Common myeloid progenitor, CD34-positive (primary cell): ENCODE measurements at regions not wholly inside any gene's neighbourhood (a gene's known extent, or its start where the extent isn't known, plus 50 kb on each side); places are given as distances from the start of the nearest gene placed in this dataset.

ENCODE experiments used
- CTCF ChIA-PET: fragments of 350-600 bp; sonication (Branson Sonifier 250); formaldehyde crosslinking; loops from one replicate; lab custom pipeline; 2021; ENCODE audit warnings: antibody characterized with exemption; lab: Charles Lee
- POLR2A ChIA-PET: fragments of 350-600 bp; sonication (Branson Sonifier 250); formaldehyde crosslinking; loops from one replicate; lab custom pipeline; 2021; ENCODE audit warnings: antibody characterized with exemption; lab: Charles Lee
- DNase-seq, 3 donors: peaks; one replicate each; pipeline versions ENCODE4 v3.0.0 to v3.0.0-alpha.2; 2013
- H3K27ac ChIP-seq, 2 experiments: 1 replicate in 1 of 2; 2 replicates in 1 of 2; pipeline ENCODE4 v1.7.0; 2013; ENCODE audit warnings: inconsistent platforms in 2 of 2, low read length in 2 of 2, mild to moderate bottlenecking in 2 of 2, low read depth in 1 of 2, moderate library complexity in 1 of 2; ENCODE audit not compliant: severe bottlenecking in 2 of 2, insufficient read depth in 1 of 2, poor library complexity in 1 of 2
- H3K27me3 ChIP-seq, 5 experiments: replicated peaks in 2 of 5; 1 replicate in 3 of 5; 2 replicates in 2 of 5; pipeline versions ENCODE4 v1.6.1 to v1.7.0; 2013; ENCODE audit warnings: low read length in 4 of 5, mild to moderate bottlenecking in 2 of 5, moderate library complexity in 2 of 5, inconsistent platforms in 1 of 5; ENCODE audit not compliant: insufficient read depth in 5 of 5, control insufficient read depth in 4 of 5
- H3K36me3 ChIP-seq, 4 experiments: 1 replicate in 2 of 4; 2 replicates in 2 of 4; pipeline versions ENCODE4 v1.6.1 to v1.7.0; 2013; ENCODE audit warnings: low read length in 3 of 4, control low read depth in 1 of 4, mild to moderate bottlenecking in 1 of 4; ENCODE audit not compliant: control insufficient read depth in 4 of 4, insufficient read depth in 4 of 4
- H3K4me1 ChIP-seq, 4 experiments: 1 replicate in 3 of 4; 2 replicates in 1 of 4; pipeline versions ENCODE4 v1.6.1 to v1.7.1; 2013; ENCODE audit warnings: low read length in 3 of 4, mild to moderate bottlenecking in 3 of 4, control low read depth in 1 of 4, inconsistent platforms in 1 of 4, moderate library complexity in 1 of 4; ENCODE audit not compliant: control insufficient read depth in 4 of 4, insufficient read depth in 4 of 4; ENCODE audit errors: control extremely low read depth in 1 of 4
- H3K4me3 ChIP-seq, 7 experiments: 1 replicate in 4 of 7; 2 replicates in 3 of 7; pipeline versions ENCODE4 v1.5.1 to v1.7.0; 2013; ENCODE audit warnings: mild to moderate bottlenecking in 7 of 7, low read length in 6 of 7, moderate library complexity in 6 of 7, inconsistent platforms in 2 of 7, low read depth in 2 of 7, control low read depth in 1 of 7; ENCODE audit not compliant: insufficient read depth in 4 of 7, control insufficient read depth in 1 of 7; ENCODE audit errors: extremely low read depth in 1 of 7
- H3K9me3 ChIP-seq, 5 experiments: 1 replicate in 4 of 5; 2 replicates in 1 of 5; pipeline versions ENCODE4 v1.6.1 to v1.7.1; 2013; ENCODE audit warnings: low read length in 4 of 5, mild to moderate bottlenecking in 2 of 5, inconsistent platforms in 1 of 5, low read depth in 1 of 5, moderate library complexity in 1 of 5; ENCODE audit not compliant: control insufficient read depth in 4 of 5, insufficient read depth in 2 of 5; ENCODE audit errors: control extremely low read depth in 1 of 5
- WGBS: methylation state at CpG from one replicate; pipeline ENCODE4 v1.1.5; 2013; ENCODE audit not compliant: insufficient coverage; 5-methylcytosine and 5-hydroxymethylcytosine counted together

DNA sequence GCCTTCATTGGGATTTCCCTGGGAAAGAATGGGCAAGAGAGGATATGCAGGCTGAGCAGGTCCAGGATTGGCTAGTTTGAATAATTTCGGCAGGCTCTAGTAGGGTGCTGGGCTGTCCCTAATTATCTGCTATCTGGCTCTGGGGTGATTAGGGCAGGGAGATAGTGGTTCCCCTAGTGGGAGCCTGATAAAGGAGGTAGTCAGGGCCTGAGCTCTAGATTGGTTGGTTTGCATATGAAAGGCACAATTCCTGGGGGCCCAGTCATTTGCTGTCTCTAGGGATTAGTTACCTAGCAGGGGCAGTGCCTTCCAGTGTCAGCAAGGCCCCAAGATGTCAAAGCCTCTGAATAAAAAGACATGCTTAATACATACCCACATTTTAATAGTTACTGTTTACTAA is 690.1 kb upstream of the KLHL29 start:
- no peak for DNase-seq
- POLR2A ChIA-PET, result no interaction called here
- no peaks in the 10 kb centered on the region for H3K36me3 ChIP-seq
- no peak overlapping the region for H3K4me3 ChIP-seq
- H3K27me3 ChIP-seq, result no peaks in the 10 kb centered on the region
- H3K4me1 ChIP-seq, result no peaks in the 10 kb centered on the region
- H3K9me3 ChIP-seq, result no peaks in the 10 kb centered on the region
- CTCF ChIA-PET, result interaction anchor here (0.6 kb wide), 1 partner anchor 172 kb away, joined by 3 read pairs; no protein-coding TSS in a partner anchor
- H3K27ac ChIP-seq, result no peak overlapping the region
- WGBS, result 54% methylated on average over 1 of the region's 1 CpG

- 87% methylated on average over 2 of the region's 4 CpGs for WGBS
- no peak for DNase-seq
- Histone ChIP-seq H3K27ac (no peak overlapping the region), H3K27me3 (no peaks in the 10 kb centered on the region), H3K4me3 (no peak overlapping the region), H3K9me3 (no peaks in the 10 kb centered on the region), H3K36me3 (no peaks in the 10 kb centered on the region), H3K4me1 (no peaks in the 10 kb centered on the region)
- POLR2A ChIA-PET, result no interaction called here
- CTCF ChIA-PET, result no interaction called here
Measured at GRCh38 chr2:22697054-22697788, 687.8 kb upstream of the KLHL29 start.

DNA sequence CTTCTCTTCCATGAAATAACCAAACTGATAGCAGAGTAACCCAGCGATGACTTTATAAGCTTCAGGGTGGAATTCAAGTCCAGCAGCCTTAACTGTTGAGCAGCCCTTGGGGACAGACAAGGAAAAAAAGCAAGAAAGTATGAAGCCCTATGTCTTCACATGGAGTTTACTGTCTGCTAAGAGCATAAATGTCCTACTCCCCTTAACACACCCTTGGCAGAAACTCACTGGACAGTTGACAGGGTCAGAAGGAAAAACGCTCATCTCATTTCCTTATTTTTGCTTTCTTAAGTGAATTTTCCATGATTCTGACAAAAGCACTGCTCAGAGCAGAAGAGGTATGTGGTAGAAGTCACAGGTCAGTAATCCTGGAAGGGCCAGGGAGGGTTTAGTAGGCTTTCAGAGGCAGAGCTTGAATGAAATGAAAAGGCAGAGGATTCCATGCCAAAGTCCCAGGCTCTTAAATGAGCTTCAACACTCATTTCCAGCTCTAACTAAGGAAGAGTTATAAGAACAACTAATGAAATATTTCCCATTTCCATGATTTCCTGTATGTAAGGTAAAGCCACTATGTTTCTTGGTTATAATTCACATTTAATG is 683.3 kb upstream of the KLHL29 start:
- ChIA-PET CTCF (no interaction called here), POLR2A (no interaction called here)
- Histone ChIP-seq H3K9me3 (no peaks in the 10 kb centered on the region), H3K4me1 (no peaks in the 10 kb centered on the region), H3K4me3 (no peak overlapping the region), H3K27me3 (no peaks in the 10 kb centered on the region), H3K36me3 (no peaks in the 10 kb centered on the region), H3K27ac (no peak overlapping the region)
- no peak for DNase-seq
- WGBS, result 100% methylated on average over 2 of the region's 2 CpGs

DNA sequence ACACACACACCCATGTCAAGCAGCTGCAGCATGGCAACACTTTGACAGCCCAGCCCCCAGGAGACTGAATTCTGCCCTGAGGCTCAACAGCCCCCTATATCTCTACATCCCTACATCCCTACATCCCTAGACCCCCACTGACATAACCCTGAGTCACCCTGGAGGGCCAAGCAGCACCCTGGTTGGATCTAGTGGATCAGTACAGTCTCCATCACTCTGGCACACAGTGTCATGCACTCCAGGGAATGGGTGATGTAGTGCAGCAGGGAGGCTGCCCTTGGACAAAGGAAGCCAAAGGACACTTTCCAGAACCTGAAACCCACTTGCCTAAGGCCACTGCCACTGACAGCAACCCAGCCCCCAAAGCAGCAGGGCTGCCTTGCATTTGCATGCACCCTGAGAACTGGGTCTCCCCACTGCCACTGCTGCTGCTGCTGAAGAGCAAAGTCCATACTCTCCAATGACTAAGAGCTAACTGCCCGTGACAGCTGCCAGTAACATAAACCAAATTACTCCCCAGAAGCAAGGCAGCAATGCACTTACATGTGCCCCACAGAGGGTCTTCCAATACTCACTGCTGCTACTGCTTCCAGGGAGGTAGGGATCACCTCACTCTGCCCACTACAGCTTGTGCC is 681.6 kb upstream of the KLHL29 start:
- Histone ChIP-seq H3K4me1 (no peaks in the 10 kb centered on the region), H3K27ac (no peak overlapping the region), H3K27me3 (no peaks in the 10 kb centered on the region), H3K36me3 (no peaks in the 10 kb centered on the region), H3K9me3 (no peaks in the 10 kb centered on the region), H3K4me3 (no peak overlapping the region)
- ChIA-PET POLR2A (no interaction called here), CTCF (no interaction called here)
- 100% methylated on average over 1 of the region's 1 CpG for WGBS
- no peak for DNase-seq

DNA sequence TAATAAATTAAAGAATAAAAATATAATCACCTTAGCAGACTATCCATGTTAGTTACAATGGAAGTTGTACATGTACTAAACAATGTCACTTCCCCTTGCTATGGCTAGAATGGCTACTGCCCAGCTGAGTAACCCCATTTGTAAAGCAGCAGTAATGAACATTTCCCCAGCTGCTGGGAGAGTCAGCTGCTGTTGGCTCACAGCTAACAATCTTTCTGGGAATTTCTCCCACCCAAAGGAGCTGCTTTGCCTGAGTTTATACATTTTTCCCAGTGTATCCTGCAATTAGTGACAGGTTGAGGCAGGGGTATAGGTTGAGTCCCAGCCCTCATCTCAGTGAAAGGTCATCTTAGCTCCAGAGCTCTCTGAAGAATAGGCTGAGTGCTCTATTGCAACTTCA is 665.6 kb upstream of the KLHL29 start:
- ChIA-PET CTCF (no interaction called here), POLR2A (no interaction called here)
- DNase-seq, result no peak
- H3K4me3 ChIP-seq, result no peak overlapping the region
- no peaks in the 10 kb centered on the region for H3K27me3 ChIP-seq
- no peaks in the 10 kb centered on the region for H3K36me3 ChIP-seq
- H3K9me3 ChIP-seq, result peaks cover 0 to 2% (median 0%) of the 10 kb centered on the region in 5 experiments
- H3K4me1 ChIP-seq, result no peaks in the 10 kb centered on the region
- H3K27ac ChIP-seq, result no peak overlapping the region

GRCh38 chr2:22729466-22729865 is 655.5 kb upstream of the KLHL29 start:
- ChIA-PET CTCF (no interaction called here), POLR2A (no interaction called here)
- Histone ChIP-seq H3K36me3 (no peaks in the 10 kb centered on the region), H3K4me1 (no peaks in the 10 kb centered on the region), H3K27me3 (no peaks in the 10 kb centered on the region), H3K9me3 (peaks cover 0 to under 1% (median 0%) of the 10 kb centered on the region in 5 experiments), H3K4me3 (no peak overlapping the region), H3K27ac (no peak overlapping the region)
- no peak for DNase-seq
- 77% methylated on average over 3 of the region's 5 CpGs for WGBS

DNA sequence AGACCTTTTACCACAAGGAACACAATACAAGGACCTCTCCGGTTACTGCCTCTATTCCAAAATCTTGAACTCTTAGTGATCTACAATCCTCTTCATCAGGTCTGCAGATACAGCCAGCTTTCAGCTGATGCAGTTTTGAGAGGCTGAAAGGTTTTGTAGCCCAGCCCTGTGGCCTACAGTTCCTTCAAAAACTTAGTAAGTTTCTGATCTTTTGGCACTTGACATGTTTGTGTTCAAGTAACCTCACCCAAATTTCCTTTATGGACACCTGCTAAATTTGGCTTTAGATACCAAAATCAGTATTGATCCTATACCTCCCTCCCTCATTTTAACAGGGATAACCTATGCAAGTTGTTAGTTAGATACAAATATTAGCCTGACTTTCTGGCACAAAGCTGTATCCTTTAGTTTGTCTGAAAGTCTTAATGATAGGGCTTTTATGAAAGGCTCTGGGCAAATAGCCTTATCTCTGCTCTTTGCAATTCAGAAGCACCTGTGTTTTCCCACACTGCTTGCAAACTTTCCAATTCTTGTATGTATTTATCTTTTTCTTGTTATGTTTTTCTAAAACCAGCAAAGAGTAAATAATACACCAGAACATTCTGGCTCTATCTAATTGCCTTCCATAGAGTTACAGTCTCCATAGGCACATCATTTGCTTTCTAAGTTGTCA is 650.5 kb upstream of the KLHL29 start:
- no peaks in the 10 kb centered on the region for H3K4me1 ChIP-seq
- no peak overlapping the region for H3K27ac ChIP-seq
- H3K4me3 ChIP-seq, result no peak overlapping the region
- WGBS, result 100% methylated on average over 1 of the region's 1 CpG
- no peaks in the 10 kb centered on the region for H3K9me3 ChIP-seq
- CTCF ChIA-PET, result no interaction called here
- H3K27me3 ChIP-seq, result no peaks in the 10 kb centered on the region
- DNase-seq, result no peak
- H3K36me3 ChIP-seq, result no peaks in the 10 kb centered on the region
- POLR2A ChIA-PET, result no interaction called here
